Ishikawa (cell line): ENCODE measurements at regions not wholly inside any gene's neighbourhood (a gene's known extent, or its start where the extent isn't known, plus 50 kb on each side); places are given as distances from the start of the nearest gene placed in this dataset.

Source experiments
- CEBPB ChIP-seq: IDR thresholded peaks from 2 replicates; pipeline ENCODE4 v1.6.1; 2012
- CREB1 ChIP-seq: IDR thresholded peaks from 2 replicates; pipeline ENCODE4 v1.6.1; 2012; ENCODE audit warnings: low read depth
- EP300 ChIP-seq: IDR thresholded peaks from 2 replicates; pipeline ENCODE4 v1.6.1; 2012; ENCODE audit warnings: borderline replicate concordance
- FOXM1 ChIP-seq: IDR thresholded peaks from 2 replicates; pipeline ENCODE4 v1.6.1; 2012; ENCODE audit warnings: low read depth, borderline replicate concordance
- NFIC ChIP-seq: IDR thresholded peaks from 2 replicates; pipeline ENCODE4 v1.6.1; 2012
- RAD21 ChIP-seq: IDR thresholded peaks from 2 replicates; pipeline ENCODE4 v1.6.1; 2012; ENCODE audit warnings: low read depth
- TAF1 ChIP-seq: IDR thresholded peaks from 2 replicates; pipeline ENCODE4 v1.6.1; 2012; ENCODE audit warnings: low read depth, mild to moderate bottlenecking
- TCF12 ChIP-seq: IDR thresholded peaks from 2 replicates; pipeline ENCODE4 v1.6.1; 2012; ENCODE audit warnings: low read depth
- TEAD4 ChIP-seq: IDR thresholded peaks from 2 replicates; pipeline ENCODE4 v1.6.1; 2012
- YY1 ChIP-seq: IDR thresholded peaks from 2 replicates; pipeline ENCODE4 v1.6.1; 2012; ENCODE audit warnings: low read depth
- ZBTB7A ChIP-seq: IDR thresholded peaks from 2 replicates; pipeline ENCODE4 v1.6.1; 2012; ENCODE audit warnings: low read depth
- TF ChIP-seq, protein P1 (sequence below): IDR thresholded peaks from 2 replicates; pipeline ENCODE4 v1.6.1; 2012; ENCODE audit warnings: low read depth, mild to moderate bottlenecking
- TF ChIP-seq, protein P2 (sequence below): IDR thresholded peaks from 2 replicates; pipeline ENCODE4 v1.6.1; 2012
- TF ChIP-seq, protein P3 (sequence below): IDR thresholded peaks from 2 replicates; pipeline ENCODE4 v1.6.1; 2012

DNA sequence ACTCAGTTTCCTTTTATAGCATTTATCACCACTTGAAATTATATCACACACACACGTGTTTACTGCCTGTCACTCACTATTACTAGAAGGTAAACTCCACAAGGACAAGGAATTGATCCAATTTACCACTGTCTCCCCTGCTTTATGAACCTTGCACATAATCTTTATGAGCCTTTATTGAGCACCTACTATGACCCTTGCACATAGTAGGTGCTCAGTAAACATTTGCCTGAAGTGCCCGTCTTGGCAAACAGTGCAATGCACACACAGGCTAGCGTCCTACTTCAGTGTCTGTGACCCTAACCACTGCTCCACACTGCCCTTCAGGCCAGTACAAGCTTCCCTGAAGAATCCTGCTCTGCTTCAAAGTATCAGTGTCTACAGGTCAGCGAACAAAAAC, 237.7 kb upstream of the TMC3 start:
- TF ChIP-seq YY1 (no peak), CREB1 (no peak), EP300 (no peak), TCF12 (no peak), RAD21 (no peak), CEBPB (no peak), TAF1 (no peak), ZBTB7A (no peak), FOXM1 (no peak), TEAD4 (no peak), NFIC (no peak)
- TF ChIP-seq, protein P1, sequence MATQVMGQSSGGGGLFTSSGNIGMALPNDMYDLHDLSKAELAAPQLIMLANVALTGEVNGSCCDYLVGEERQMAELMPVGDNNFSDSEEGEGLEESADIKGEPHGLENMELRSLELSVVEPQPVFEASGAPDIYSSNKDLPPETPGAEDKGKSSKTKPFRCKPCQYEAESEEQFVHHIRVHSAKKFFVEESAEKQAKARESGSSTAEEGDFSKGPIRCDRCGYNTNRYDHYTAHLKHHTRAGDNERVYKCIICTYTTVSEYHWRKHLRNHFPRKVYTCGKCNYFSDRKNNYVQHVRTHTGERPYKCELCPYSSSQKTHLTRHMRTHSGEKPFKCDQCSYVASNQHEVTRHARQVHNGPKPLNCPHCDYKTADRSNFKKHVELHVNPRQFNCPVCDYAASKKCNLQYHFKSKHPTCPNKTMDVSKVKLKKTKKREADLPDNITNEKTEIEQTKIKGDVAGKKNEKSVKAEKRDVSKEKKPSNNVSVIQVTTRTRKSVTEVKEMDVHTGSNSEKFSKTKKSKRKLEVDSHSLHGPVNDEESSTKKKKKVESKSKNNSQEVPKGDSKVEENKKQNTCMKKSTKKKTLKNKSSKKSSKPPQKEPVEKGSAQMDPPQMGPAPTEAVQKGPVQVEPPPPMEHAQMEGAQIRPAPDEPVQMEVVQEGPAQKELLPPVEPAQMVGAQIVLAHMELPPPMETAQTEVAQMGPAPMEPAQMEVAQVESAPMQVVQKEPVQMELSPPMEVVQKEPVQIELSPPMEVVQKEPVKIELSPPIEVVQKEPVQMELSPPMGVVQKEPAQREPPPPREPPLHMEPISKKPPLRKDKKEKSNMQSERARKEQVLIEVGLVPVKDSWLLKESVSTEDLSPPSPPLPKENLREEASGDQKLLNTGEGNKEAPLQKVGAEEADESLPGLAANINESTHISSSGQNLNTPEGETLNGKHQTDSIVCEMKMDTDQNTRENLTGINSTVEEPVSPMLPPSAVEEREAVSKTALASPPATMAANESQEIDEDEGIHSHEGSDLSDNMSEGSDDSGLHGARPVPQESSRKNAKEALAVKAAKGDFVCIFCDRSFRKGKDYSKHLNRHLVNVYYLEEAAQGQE, result no peak
- TF ChIP-seq, protein P2, sequence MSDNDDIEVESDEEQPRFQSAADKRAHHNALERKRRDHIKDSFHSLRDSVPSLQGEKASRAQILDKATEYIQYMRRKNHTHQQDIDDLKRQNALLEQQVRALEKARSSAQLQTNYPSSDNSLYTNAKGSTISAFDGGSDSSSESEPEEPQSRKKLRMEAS, result no peak
- TF ChIP-seq, protein P3, sequence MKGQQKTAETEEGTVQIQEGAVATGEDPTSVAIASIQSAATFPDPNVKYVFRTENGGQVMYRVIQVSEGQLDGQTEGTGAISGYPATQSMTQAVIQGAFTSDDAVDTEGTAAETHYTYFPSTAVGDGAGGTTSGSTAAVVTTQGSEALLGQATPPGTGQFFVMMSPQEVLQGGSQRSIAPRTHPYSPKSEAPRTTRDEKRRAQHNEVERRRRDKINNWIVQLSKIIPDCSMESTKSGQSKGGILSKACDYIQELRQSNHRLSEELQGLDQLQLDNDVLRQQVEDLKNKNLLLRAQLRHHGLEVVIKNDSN, result no peak
